Right renal cortex interstitium (tissue), 3 donors: ENCODE measurements at regions not wholly inside any gene's neighbourhood (a gene's known extent, or its start where the extent isn't known, plus 50 kb on each side); places are given as distances from the start of the nearest gene placed in this dataset.

ENCODE experiments used
- DNase-seq, 3 donors: peaks; one replicate each; pipeline ENCODE4 v3.0.0-alpha.2; 2013; ENCODE audit warnings: low read depth in 3 of 3, low spot score in 2 of 3

DNA sequence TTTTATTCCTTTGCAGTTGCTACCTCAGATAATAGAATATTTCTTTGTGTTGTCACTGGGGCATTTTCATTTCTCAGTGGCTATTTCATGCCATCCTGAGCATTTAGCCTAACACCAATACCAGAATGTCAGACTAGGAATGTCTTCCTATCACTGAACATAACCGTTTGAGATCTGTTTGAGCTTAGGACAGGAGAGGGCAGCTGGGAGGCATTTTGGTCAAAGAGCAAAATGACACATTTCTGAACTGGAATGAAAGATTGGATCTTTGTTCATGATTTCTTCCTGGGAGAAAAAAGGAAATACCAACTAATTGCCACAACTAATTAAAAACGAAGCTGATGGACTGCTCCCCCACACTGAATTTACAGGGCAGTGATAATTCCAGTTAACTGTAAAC lies 921.3 kb upstream of the NR2F2 start:
- no peak for DNase-seq

DNA sequence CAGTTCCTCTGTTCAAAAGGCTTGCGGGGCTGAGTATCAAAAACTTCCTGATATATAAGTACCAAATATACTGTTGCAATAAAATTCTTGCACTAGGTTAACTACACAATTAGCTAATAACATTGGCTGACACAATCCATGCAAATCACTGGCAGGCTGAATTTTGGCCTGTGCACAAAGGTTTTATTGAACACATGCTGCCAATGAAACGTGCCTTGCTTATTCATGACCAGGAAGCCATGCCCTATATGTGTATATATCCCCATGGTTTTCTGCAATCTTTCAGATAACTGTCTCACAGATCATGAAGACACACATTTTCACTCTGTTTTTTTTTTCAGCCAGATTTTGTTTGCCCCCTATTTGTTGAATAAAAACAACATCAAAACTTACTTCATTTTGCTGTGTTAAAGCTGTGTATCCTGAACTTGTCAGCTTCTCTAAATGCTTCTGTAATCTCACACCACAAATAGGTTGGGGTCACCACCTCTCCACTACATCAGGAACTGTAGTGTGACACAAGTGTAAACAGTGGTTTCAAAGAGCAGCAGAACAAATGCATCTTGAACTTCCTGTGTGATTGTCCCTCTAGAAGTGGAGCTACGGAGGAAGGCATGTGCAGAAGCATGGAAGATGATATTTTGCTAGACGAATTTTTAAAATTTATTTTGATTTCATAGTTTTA lies 920.7 kb upstream of the NR2F2 start:
- peak in 1 of 3 donors; percentile 33 for DNase-seq

DNA sequence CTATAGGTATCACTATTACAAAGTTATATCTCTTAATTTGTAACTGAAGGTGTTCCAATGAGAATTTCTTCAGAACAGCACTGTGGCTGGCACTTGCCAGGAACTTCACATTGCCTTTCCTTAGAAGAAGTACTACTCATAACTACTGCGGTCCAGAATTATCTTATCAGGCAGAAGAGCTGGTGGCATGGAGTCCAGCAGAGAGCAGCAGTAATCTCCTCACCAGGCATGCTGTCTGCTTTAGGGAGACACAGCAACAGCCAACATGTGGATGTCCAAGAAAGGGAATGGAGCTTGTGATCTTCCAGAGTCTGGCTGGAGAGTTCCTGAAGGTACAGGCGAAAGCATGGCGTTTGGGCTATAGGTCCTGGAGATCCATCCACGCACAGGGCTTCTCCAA lies 919.7 kb upstream of the NR2F2 start:
- no peak for DNase-seq

DNA sequence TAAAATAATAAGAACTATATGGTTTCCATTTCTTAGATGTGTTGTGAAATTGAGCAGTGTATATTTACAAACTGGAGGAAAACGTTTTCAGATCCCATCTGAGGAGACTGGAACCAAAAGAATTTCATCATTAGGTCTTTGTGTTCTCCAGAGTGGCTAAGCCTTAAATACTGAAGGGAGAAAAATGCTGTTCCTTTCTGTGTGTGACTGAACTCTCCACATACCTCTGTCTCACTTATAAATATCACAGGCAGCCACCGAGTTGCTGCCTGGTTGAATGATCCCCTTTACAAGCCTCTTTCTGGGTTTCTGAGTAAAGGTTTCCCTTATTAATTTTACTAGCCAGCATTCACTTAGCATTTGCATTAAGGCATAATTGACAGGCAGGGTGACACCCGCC lies 913.9 kb upstream of the NR2F2 start:
- DNase-seq: no peak

DNA sequence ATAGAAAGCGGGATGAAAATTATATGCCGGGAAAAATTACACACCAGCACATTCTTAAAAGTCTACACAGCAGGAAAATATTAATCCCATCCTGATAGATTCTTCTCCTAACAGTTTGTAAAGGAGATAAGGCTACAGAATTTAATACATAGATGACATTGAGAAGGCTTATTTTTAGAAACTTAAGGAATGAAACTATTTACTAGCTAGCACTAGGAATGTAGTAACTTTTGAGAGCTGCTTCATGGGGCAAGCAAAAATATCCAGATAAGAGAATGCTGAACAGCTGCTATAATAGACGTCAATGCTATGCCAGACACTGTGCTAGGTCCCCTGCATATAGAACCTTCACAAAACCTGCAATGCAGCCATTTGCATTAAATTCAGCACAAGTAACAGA lies 912.7 kb upstream of the NR2F2 start:
- DNase-seq: no peak

DNA sequence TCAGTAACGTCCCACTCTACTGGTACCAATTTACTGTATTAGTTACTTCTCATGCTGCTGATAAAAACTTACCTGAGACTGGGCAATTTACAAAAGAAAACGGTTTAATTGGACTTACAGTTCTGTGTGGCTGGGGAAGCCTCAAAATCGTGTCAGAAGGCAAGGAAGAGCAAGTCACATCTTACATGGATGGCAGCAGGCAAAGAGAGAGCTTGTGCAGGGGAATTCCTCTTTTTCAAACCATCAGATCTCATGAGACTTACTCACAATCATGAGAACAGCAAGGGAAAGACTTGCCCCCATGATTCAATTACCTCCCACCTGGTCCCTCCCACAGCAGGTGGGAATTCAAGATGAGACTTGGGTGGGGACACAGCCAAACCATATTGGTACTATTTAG lies 908.2 kb upstream of the NR2F2 start:
- DNase-seq: no peak

DNA sequence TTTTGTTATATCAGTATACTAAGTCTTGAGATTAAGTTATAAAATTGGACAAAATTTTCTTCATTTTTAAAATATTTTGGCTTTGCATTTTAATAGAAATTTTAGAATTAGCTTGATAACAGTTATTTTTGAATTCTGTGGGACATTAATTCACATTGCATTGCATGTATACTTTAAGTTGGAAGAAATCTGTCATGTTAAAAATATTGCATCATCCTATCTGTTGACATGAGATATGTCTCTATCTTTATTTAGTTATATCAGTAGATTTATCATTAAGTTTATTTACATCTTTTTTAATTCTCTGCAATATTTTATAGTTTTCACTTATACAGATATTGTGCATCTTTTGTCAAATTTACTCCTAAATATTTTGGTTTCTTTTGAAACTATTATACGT lies 904.6 kb upstream of the NR2F2 start:
- no peak for DNase-seq

DNA sequence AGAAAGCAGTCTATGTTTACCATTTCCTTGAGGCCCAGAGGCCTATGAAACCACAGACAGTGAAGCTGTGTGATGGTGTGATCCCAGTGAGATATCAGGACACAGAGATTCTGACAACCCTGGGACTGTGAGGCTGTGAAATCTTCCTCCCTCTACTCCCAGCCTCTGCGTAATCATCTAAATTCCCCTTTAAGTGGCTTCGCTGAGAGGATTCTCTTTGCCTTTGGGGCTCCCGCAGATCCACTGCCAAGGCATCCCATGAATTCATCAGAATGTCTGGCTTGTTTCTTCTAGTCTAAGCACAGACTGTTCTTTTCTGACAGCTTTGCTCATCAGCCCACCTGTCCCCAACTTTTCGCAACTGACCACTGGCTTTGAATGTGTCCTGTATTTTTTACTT lies 901.2 kb upstream of the NR2F2 start:
- no peak for DNase-seq

DNA sequence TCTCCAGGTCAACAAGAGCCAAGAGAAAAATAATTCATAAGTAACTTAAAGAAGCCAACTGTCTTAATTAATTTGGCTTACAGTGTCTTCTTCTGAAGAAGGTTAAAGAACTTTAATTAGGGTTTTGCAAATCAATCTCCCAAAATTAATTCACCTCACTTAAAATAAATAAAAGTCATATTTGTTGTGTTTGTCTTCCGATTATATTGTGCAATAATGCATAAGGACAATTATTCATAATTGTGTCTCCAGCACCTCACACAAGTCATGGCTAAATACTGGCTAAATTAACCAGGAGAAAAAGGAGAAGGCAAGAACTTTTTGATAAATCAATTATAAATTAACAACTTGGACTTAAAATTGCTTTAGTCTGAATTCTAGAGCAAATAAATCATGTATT lies 899.0 kb upstream of the NR2F2 start:
- no peak for DNase-seq

DNA sequence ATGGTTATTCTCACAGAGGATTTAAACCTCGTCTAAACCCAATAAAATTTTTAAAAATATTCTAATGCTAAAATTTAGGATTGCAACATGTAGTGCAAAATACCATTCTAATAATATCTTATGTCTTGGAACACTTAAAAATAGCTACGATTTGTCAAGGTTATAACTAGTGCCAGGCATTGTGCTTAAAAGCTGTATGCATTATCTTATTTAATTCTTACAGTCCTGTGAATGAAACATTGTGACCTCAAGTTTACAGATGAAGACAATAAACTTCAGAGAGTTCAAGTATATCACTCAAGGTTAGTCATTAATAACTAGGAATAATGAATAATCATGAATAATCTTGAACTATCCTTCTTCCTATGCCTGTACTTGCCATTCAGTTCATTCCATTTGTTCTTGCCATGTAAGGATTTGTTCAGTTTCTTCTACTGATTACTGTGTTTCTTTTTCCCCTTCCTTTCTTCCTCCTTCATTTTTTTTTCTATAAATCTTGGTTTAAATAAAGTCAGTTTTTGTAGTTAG lies 897.6 kb upstream of the NR2F2 start:
- no peak for DNase-seq

DNA sequence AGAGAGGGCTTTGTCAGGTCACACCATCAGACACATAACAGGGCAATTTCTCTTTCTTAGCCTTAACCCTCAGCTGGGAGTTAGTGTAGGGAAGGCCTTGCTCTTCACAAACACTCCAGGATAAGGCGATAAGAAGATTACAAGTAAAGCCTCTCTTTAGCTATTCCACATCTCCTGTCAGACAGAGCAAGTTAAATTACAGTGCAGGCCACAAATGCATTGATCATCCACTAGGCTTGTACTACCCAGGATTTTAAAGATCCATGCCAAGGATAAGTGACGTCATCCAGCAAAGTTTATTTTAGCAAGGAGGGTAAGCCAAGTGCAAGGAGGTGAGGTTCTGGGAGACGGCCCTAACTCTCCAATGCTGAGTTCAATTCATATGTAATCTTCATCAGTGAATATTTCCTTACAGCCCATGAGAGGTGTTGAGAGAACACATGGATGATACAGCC lies 890.6 kb upstream of the NR2F2 start:
- DNase-seq: no peak

DNA sequence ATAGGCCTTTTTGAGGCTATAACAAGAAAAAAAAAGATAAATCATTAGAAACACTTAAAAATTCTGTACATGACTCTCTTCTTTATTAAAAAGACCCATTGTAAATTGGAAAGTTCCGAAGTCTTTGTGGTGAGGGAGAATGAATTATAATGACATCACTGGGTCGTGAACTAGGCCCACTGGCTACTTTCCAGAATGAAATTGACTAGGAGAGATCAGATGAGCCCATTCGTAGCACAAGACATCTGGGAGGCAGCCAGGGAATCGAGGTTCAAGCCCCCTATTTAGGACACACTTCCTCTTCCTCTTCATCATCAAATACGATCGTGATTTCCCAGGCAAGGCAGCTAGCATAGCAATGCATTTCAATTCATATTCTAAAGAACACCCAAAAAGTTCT lies 889.8 kb upstream of the NR2F2 start:
- DNase-seq: no peak

DNA sequence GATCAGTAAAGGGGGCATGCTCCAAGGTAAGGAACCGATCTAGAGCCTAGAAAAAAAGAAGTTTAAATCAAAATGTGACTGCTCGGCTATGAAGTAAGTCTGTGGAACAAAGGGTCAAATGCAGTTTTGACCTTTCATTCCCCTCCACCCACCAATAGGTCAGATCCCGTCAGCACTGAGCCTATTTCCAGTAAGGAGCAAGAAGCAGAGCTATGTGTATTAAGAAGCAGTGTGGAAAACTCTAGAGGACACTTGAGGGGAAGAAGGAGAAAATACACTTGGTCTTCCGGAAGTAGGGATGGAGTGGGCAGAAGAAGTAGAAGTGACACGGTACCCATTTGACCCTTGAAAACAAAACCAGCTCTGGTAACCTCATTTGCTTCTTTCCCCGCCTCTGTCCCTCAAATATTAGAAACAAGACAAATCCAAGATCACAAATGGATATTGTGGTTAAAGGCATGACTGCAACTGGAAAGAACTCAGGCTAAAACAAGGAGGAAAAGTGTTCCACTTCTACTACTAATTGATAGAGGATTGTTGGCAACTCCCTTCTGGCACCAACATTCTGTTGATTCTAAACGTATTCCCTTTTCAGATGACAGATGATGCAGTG lies 888.3 kb upstream of the NR2F2 start:
- DNase-seq: no peak

DNA sequence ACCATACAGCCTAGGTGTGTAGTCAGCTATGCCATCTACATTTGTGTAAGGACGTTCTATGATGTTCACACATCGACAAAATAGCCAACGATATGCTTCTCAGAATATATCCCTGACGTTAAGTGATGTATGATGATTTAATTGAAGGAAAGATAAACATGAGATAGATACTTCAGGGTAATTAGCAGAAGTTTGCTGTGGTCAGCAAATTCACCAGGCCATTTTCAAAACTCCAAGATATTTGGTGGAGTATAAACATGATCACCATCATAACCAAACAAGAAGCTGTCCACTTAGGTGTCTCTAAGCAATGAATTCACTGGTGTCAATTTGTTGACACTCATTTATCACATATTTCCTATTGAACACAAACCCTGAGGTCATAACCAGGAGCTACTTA lies 885.6 kb upstream of the NR2F2 start:
- no peak for DNase-seq

DNA sequence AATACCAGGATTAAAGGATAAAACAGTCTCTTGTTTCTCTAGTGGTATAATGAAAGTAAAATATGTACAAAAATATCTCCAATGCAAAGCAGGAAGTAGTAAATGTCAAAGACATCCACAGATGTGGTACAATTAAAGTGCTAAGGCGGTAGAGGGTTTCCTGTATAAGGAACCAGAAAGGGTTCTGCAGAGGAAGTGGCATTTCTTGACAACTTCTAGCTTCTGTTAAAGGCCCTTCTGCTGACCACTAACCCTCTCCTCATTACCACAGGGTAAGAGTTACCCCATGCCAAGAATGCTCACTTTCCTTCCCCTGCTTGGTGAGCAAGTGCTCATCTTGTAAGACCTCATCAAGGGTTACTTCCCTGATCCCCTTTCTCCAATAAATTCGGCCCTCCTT lies 883.6 kb upstream of the NR2F2 start:
- DNase-seq: no peak

DNA sequence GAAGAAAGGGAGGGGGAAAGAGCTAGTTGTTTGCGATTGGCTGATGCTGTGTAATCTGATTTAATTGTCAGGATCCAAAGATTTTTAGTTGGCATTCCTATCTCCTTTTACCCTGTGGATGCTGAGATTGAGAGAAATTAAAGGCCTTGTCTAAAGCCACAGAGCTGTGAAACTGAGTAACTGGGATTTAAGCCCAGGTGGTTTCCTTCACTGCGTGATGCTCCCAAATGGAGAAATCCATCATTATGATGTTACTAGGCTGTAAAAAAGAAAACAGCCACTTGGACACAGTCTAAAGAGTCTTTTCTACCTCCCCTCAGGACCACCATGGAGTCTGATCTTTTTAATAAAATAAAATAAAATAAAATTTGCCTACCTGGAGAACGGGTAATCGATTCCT lies 883.0 kb upstream of the NR2F2 start:
- DNase-seq: no peak

DNA sequence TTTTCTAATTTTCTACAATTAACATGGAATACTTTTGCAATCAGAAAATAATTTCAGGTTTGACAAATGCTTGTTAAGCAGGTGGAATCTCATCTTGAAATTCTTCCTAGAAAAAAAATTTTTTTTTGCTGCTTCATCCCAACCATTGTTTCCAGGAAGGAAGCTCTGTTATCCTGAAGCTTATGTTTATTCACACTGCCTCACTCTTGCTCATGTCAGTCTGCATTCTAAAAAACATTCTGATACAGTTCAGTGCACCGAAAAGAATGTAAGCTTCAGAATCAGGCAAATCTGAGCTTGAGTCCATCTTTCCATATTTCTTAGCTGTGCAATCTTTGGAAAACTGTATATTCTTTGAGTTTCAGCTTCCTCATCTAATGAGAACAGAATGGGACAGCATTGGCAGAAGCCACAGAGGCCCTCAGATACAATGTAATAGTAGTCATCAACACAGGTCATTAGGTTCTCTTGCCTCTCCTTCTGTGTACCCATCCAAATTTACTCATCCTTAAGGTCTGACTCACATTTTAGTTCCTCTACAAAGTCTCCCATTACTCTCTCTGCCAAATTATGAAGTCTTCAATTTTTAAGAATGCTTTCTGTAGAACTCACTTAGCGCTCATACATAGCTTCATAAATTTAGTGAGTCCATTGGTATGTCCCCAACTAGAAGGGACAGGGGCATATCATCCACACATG lies 881.8 kb upstream of the NR2F2 start:
- DNase-seq: no peak

DNA sequence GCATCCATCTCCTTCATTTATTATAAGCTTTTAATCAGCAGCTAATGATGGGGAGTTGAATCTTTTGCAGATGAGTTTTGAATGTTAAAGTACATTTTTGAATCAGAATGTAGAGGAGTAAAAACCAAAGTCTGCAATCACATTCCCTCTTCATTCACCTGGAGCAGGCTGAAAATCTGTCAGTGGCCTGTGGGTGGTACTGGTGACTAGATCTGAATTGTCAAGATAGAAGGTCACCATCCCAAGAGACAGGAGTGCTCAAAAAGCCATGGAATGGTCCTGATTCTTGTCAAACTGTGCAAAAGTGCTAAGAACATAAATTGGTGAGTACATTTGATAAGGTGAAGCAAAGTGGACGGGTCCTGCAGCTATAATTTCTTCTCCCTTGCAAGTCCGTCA lies 881.3 kb upstream of the NR2F2 start:
- no peak for DNase-seq

DNA sequence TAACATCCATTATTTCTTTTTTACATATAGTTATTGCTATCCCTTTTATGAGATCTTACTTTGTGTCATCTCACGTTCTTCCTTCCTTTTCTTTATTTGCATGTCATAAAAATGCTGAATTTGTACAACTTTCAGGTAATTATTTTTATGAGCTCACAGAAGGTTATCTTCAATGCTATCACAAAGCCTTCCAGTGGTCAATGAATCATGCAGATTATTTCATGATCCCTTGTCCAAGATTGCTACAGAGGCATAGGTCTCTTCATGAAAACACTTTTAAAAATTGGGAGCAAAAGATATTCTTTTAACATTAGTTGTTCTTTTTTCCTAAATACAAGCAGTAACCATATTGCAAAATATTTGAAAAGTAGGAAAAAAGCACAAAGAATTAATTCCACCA lies 880.1 kb upstream of the NR2F2 start:
- no peak for DNase-seq

DNA sequence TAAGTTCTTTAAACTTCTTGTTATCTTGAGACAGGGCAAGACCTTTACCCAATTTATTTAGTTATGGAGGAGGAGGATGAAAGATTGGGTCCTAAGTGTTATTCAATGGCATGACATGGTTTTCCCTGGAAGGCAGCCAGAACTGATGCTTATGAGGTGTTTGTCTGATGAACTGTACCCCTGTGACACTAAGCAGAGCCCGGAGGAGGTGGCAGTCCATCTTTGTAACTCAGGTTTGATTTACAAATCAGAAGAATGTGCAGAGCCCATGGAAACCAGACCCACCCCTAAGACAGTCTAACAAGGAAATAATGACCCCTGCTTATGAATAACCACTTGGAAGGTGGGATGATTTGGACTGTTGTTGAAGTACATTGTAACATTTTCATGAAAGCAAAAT lies 878.6 kb upstream of the NR2F2 start:
- no peak for DNase-seq

DNA sequence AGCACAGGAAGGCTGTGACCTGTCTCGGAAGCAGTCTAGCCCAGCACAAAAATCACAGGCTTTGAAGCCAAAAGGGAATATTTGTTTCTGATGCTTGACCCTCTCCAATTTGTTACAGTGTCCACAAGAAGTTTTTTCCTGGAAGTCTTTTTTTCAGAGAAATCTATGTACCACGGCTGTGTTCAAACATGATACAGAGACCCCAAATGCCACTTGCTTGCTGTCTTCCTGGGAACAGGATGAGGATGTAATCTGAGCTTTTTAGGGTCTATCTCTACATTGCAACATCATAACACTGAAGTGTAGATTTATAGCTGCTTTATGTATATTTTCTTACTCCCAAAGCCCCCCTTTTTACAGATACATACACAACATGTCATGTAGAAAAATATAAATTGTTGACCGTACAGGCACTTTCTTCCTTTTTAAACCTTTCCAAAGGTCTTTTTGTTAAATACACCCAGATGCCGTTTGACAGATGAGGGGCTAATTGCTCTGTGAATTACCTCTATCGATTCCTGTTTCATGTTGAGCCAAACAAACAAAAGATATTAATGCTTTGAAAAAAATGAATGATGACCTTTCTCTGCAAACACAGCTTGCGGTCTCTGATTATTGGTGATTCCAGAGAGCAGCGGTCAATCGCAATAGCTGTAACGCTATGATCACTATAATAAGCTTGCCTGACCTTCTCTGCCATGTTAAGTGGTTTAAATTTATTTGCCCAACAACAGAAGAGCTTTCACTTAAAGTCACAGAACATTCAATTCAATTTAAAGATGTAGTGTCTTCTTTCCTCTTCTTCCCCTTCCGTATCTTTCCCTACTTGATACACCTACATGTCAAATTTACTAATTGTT lies 875.9 kb upstream of the NR2F2 start:
- no peak for DNase-seq
